ENCODE measurements at regions not wholly inside any gene's neighbourhood (a gene's known extent, or its start where the extent isn't known, plus 50 kb on each side); places are given as distances from the start of the nearest gene placed in this dataset.

- TF ChIP-seq EZH2 (IDR thresholded peaks at IDR 0.05; ENCODE audit: borderline replicate concordance, low read depth, low read length, severe bottlenecking): no peak
- TF ChIP-seq CTCF (IDR thresholded peaks at IDR 0.05; ENCODE audit: extremely low read depth in 1 of 2, insufficient read depth in 1 of 2, low read depth in 1 of 2, low read length in 2 of 2): no peak
- TF ChIP-seq POLR2AphosphoS5 (IDR thresholded peaks at IDR 0.05; ENCODE audit: insufficient read depth, low read depth, low read length): no peak
- no peak for TF ChIP-seq MAX (IDR thresholded peaks at IDR 0.05; ENCODE audit: insufficient read depth, insufficient read length)
Observed at GRCh38 chr17:11031787-11032186, 193.9 kb upstream of the PIRT start.
